ENCODE measurements at regions not wholly inside any gene's neighbourhood (a gene's known extent, or its start where the extent isn't known, plus 50 kb on each side); places are given as distances from the start of the nearest gene placed in this dataset.
"Not testable (repeated sequence)": the region's sequence is repeated elsewhere in the genome, so short reads cannot be mapped to it uniquely, and the experiment has no call there.

DNA sequence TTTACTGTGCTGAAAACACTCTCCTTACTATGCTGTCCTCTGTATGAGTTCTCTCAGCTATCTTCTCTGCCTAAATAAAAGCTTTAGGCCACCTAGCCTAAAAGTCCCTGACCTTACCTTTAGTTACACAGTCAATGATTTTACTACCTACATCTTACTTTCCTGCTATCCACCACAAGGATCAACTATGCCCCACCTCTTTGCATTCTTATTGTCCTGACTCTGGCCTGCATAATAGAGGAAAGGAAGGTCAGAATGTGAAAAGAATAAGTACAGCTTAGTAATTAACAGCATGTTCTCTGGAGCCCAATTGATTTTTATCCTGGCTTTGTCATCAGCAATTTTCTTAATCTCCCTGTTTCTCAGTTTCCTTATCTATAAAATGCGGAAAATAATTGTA is 1257.8 kb downstream of the RPA4 start:
- intact Hi-C loops (cut with micrococcal nuclease), result no loop called here
- Histone ChIP-seq H3K9me3 (ENCODE audit: control insufficient read depth in 2 of 3, low read length in 3 of 3) (no peaks in the 10 kb centered on the region), H3K27me3 (ENCODE audit: control insufficient read depth in 2 of 2, insufficient read depth in 2 of 2, low read length in 2 of 2) (no peaks in the 10 kb centered on the region), H3K4me3 (ENCODE audit: low read length) (no peak overlapping the region), H3K36me3 (ENCODE audit: control insufficient read depth in 2 of 3, insufficient read depth in 3 of 3, low read length in 3 of 3) (no peaks in the 10 kb centered on the region), H3K4me1 (ENCODE audit: control insufficient read depth in 2 of 2, insufficient read depth in 2 of 2, low read length in 2 of 2) (no peaks in the 10 kb centered on the region), H3K27ac (ENCODE audit: low read depth, low read length) (no peak overlapping the region)
- no peaks in the 10 kb centered on the region for H3K4me1 Mint-ChIP-seq
- ChIA-PET POLR2A (no interaction called here), CTCF (no interaction called here)
- H3K4me3 Mint-ChIP-seq, result no peak overlapping the region
- DNase-seq (no peak), ATAC-seq (no peak)
- no peaks in the 10 kb centered on the region for H3K27me3 Mint-ChIP-seq
- peaks cover 0 to 7% (median 4%) of the 10 kb centered on the region in 11 donors for H3K9me3 Mint-ChIP-seq
- H3K27ac Mint-ChIP-seq, result no peak overlapping the region
- no peaks in the 10 kb centered on the region for H3K36me3 Mint-ChIP-seq

- no peaks in the 10 kb centered on the region for H3K9me3 Mint-ChIP-seq
- ChIA-PET POLR2A (no interaction called here), CTCF (no interaction called here)
- Histone ChIP-seq H3K9me3 (ENCODE audit: control insufficient read depth in 2 of 3, low read length in 3 of 3) (no peaks in the 10 kb centered on the region), H3K4me1 (ENCODE audit: control insufficient read depth in 2 of 2, insufficient read depth in 2 of 2, low read length in 2 of 2) (no peaks in the 10 kb centered on the region), H3K4me3 (ENCODE audit: low read length) (no peak overlapping the region), H3K36me3 (ENCODE audit: control insufficient read depth in 2 of 3, insufficient read depth in 3 of 3, low read length in 3 of 3) (no peaks in the 10 kb centered on the region), H3K27me3 (ENCODE audit: control insufficient read depth in 2 of 2, insufficient read depth in 2 of 2, low read length in 2 of 2) (no peaks in the 10 kb centered on the region), H3K27ac (ENCODE audit: low read depth, low read length) (no peak overlapping the region)
- H3K4me3 Mint-ChIP-seq, result no peak overlapping the region
- H3K36me3 Mint-ChIP-seq, result no peaks in the 10 kb centered on the region
- ATAC-seq (no peak), DNase-seq (no peak)
- no peaks in the 10 kb centered on the region for H3K27me3 Mint-ChIP-seq
- no peaks in the 10 kb centered on the region for H3K4me1 Mint-ChIP-seq
- intact Hi-C loops (cut with micrococcal nuclease), result no loop called here
- H3K27ac Mint-ChIP-seq, result no peak overlapping the region
These were observed 1307.3 kb downstream of the RPA4 start for GRCh38 chrX:98191003-98191402.

GRCh38 chrX:98194036-98194435 is 1310.3 kb downstream of the RPA4 start:
- no peaks in the 10 kb centered on the region for H3K36me3 ChIP-seq (ENCODE audit: control insufficient read depth in 2 of 3, insufficient read depth in 3 of 3, low read length in 3 of 3)
- no peak for DNase-seq
- intact Hi-C loops (cut with micrococcal nuclease), result no loop called here
- Mint-ChIP-seq H3K4me3 (no peak overlapping the region), H3K27me3 (no peaks in the 10 kb centered on the region), H3K27ac (no peak overlapping the region), H3K4me1 (no peaks in the 10 kb centered on the region), H3K36me3 (no peaks in the 10 kb centered on the region), H3K9me3 (peaks cover 0 to 3% (median 0%) of the 10 kb centered on the region in 11 donors)
- no peak overlapping the region for H3K4me3 ChIP-seq (ENCODE audit: low read length)
- no peak overlapping the region for H3K27ac ChIP-seq (ENCODE audit: low read depth, low read length)
- no peak for ATAC-seq
- H3K9me3 ChIP-seq (ENCODE audit: control insufficient read depth in 2 of 3, low read length in 3 of 3), result no peaks in the 10 kb centered on the region
- CTCF ChIA-PET, result no interaction called here
- POLR2A ChIA-PET, result no interaction called here
- H3K4me1 ChIP-seq (ENCODE audit: control insufficient read depth in 2 of 2, insufficient read depth in 2 of 2, low read length in 2 of 2), result no peaks in the 10 kb centered on the region
- no peaks in the 10 kb centered on the region for H3K27me3 ChIP-seq (ENCODE audit: control insufficient read depth in 2 of 2, insufficient read depth in 2 of 2, low read length in 2 of 2)

DNA sequence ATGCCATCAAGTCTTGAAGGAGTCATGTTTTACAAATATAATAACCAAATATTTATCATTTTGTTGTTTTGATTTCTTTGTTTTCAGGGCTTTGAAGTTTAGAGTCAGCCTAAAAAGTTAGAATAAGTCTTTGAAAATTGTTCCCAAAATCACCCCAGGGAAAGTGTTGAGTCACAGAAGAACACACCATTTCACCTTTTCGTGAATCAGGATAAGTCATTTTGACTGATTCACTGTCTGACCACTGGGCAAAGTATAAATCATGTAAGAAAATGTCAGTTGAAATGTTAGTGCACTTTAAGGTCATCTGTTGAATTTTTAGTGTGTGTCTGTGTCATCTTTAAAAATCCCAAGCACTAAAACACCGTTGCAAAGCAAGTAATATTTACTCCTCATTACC is 1320.1 kb downstream of the RPA4 start:
- Mint-ChIP-seq H3K4me1 (no peaks in the 10 kb centered on the region), H3K4me3 (no peak overlapping the region), H3K27me3 (no peaks in the 10 kb centered on the region), H3K9me3 (peaks cover 0 to 8% (median under 1%) of the 10 kb centered on the region in 11 donors), H3K27ac (no peak overlapping the region), H3K36me3 (no peaks in the 10 kb centered on the region)
- Histone ChIP-seq H3K4me3 (ENCODE audit: low read length) (no peak overlapping the region), H3K27me3 (ENCODE audit: control insufficient read depth in 2 of 2, insufficient read depth in 2 of 2, low read length in 2 of 2) (no peaks in the 10 kb centered on the region), H3K36me3 (ENCODE audit: control insufficient read depth in 2 of 3, insufficient read depth in 3 of 3, low read length in 3 of 3) (no peaks in the 10 kb centered on the region), H3K4me1 (ENCODE audit: control insufficient read depth in 2 of 2, insufficient read depth in 2 of 2, low read length in 2 of 2) (no peaks in the 10 kb centered on the region), H3K27ac (ENCODE audit: low read depth, low read length) (no peak overlapping the region), H3K9me3 (ENCODE audit: control insufficient read depth in 2 of 3, low read length in 3 of 3) (no peaks in the 10 kb centered on the region)
- intact Hi-C loops (cut with micrococcal nuclease), result no loop called here
- DNase-seq, result no peak
- ChIA-PET POLR2A (no interaction called here), CTCF (no interaction called here)
- ATAC-seq, result no peak

- ChIA-PET POLR2A (no interaction called here), CTCF (no interaction called here)
- Histone ChIP-seq H3K4me3 (ENCODE audit: low read length) (no peak overlapping the region), H3K9me3 (ENCODE audit: control insufficient read depth in 2 of 3, low read length in 3 of 3) (no peaks in the 10 kb centered on the region), H3K27ac (ENCODE audit: low read depth, low read length) (no peak overlapping the region), H3K4me1 (ENCODE audit: control insufficient read depth in 2 of 2, insufficient read depth in 2 of 2, low read length in 2 of 2) (no peaks in the 10 kb centered on the region), H3K27me3 (ENCODE audit: control insufficient read depth in 2 of 2, insufficient read depth in 2 of 2, low read length in 2 of 2) (no peaks in the 10 kb centered on the region), H3K36me3 (ENCODE audit: control insufficient read depth in 2 of 3, insufficient read depth in 3 of 3, low read length in 3 of 3) (no peaks in the 10 kb centered on the region)
- Mint-ChIP-seq H3K36me3 (no peaks in the 10 kb centered on the region), H3K27me3 (no peaks in the 10 kb centered on the region), H3K27ac (no peak overlapping the region), H3K4me3 (no peak overlapping the region), H3K4me1 (no peaks in the 10 kb centered on the region), H3K9me3 (peaks cover 0 to 16% (median 4%) of the 10 kb centered on the region in 11 donors)
- no peak for DNase-seq
- intact Hi-C loops (cut with micrococcal nuclease), result no loop called here
- no peak for ATAC-seq
These were observed 1324.2 kb downstream of the RPA4 start for GRCh38 chrX:98207947-98208346.

DNA sequence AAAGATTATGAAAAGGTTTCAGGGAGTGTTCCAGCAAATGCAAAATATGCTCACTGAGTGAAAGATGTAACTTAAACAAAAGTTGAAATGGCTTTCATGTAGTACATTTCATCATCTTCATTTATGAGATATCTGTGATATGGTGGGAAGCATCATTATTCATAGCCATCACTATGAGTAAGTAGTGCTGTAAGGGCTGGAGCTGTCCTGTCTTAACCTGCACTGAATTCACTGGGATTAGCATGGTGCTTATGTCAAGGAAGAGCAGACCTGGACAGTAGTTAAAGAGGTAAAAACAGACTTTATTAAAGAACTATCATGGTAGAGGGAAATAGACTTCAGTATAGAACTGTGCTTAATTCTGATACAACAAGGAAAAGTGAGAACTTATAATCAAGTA is 1347.3 kb downstream of the RPA4 start:
- no peaks in the 10 kb centered on the region for H3K4me1 ChIP-seq (ENCODE audit: control insufficient read depth in 2 of 2, insufficient read depth in 2 of 2, low read length in 2 of 2)
- CTCF ChIA-PET, result no interaction called here
- Mint-ChIP-seq H3K4me1 (no peaks in the 10 kb centered on the region), H3K4me3 (no peak overlapping the region), H3K36me3 (no peaks in the 10 kb centered on the region), H3K9me3 (peaks cover 0 to 9% (median 3%) of the 10 kb centered on the region in 11 donors), H3K27me3 (no peaks in the 10 kb centered on the region), H3K27ac (no peak overlapping the region)
- no peak overlapping the region for H3K4me3 ChIP-seq (ENCODE audit: low read length)
- no peak overlapping the region for H3K27ac ChIP-seq (ENCODE audit: low read depth, low read length)
- H3K9me3 ChIP-seq (ENCODE audit: control insufficient read depth in 2 of 3, low read length in 3 of 3), result no peaks in the 10 kb centered on the region
- DNase-seq, result no peak
- H3K36me3 ChIP-seq (ENCODE audit: control insufficient read depth in 2 of 3, insufficient read depth in 3 of 3, low read length in 3 of 3), result no peaks in the 10 kb centered on the region
- intact Hi-C loops (cut with micrococcal nuclease), result no loop called here
- POLR2A ChIA-PET, result no interaction called here
- no peaks in the 10 kb centered on the region for H3K27me3 ChIP-seq (ENCODE audit: control insufficient read depth in 2 of 2, insufficient read depth in 2 of 2, low read length in 2 of 2)
- ATAC-seq, result no peak

- POLR2A ChIA-PET; H3K4me1 ChIP-seq (ENCODE audit: control insufficient read depth in 2 of 2, insufficient read depth in 2 of 2, low read length in 2 of 2); intact Hi-C loops (cut with micrococcal nuclease); H3K27me3 ChIP-seq (ENCODE audit: control insufficient read depth in 2 of 2, insufficient read depth in 2 of 2, low read length in 2 of 2); CTCF ChIA-PET; DNase-seq; H3K4me3 ChIP-seq (ENCODE audit: low read length); H3K9me3 ChIP-seq (ENCODE audit: control insufficient read depth in 2 of 3, low read length in 3 of 3); H3K27me3 Mint-ChIP-seq; H3K36me3 ChIP-seq (ENCODE audit: control insufficient read depth in 2 of 3, insufficient read depth in 3 of 3, low read length in 3 of 3); H3K4me3 Mint-ChIP-seq; H3K4me1 Mint-ChIP-seq; H3K27ac Mint-ChIP-seq; H3K27ac ChIP-seq (ENCODE audit: low read depth, low read length); ATAC-seq; H3K36me3 Mint-ChIP-seq; H3K9me3 Mint-ChIP-seq: not testable (repeated sequence)
These were observed 1356.4 kb downstream of the RPA4 start for GRCh38 chrX:98240061-98240460.

All from naive thymus-derived CD4-positive, alpha-beta T cell (primary cell).